ENCODE measurements at regions not wholly inside any gene's neighbourhood (a gene's known extent, or its start where the extent isn't known, plus 50 kb on each side); places are given as distances from the start of the nearest gene placed in this dataset.

DNA sequence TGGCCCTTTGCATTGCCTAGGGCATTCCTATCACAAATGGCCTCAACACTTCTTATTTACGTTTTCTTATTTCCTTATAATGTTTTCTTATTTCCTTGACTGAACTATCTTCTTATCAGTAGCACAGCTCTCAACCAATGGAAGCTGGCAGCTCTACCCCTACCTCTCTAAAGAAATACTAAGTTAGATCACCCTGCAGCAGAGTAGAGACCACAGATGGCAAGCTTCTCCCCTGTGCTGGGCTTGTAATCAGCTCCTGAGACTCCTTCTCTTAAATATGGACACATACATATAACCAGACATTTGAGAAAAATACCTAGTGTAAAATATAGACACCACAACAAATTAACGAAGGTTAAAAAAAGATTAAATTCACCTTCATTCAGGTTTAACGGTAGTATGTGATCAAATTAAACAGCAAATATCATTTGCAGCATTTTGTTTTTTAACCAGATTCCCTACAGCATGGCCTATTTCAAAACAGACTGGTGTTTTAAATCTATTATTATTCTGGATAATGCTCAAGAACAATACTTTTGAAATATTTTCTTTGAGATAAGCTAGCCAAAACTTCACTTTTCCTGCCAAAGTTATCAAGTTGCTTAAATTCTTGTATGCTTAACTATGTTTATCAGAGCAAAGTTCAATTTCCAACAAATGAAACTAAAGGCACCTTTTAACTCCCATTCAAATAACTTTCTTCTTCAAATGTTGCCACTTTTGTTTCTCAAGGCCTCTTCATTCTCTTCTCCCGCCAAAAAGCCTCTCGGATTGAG, 54.3 kb downstream of the SLC41A2 start:
- Mint-ChIP-seq H3K4me3 (no peak overlapping the region), H3K4me1 (no peaks in the 10 kb centered on the region), H3K27ac (no peak overlapping the region), H3K27me3 (ENCODE audit: low read depth) (no peaks in the 10 kb centered on the region; the same call in 1 of the 2 replicates), H3K36me3 (ENCODE audit: insufficient read depth in 1 of 3, low read depth in 3 of 3) (peaks cover 0 to 4% (median 0%) of the 10 kb centered on the region in 3 experiments; a peak in 1 of 7 replicates), H3K9me3 (no peaks in the 10 kb centered on the region)
- Histone ChIP-seq H3K14ac (ENCODE audit: insufficient read depth, low read length) (no peak overlapping the region), H3K4ac (ENCODE audit: low read depth, low read length) (no peak overlapping the region), H4K8ac (replicated peaks; ENCODE audit: insufficient read length, low read depth, low read length) (no peak overlapping the region), H2BK5ac (ENCODE audit: insufficient read length, low read length) (no peak overlapping the region), H3K56ac (ENCODE audit: insufficient read length, low read depth, low read length) (no peak overlapping the region), H3K79me1 (ENCODE audit: insufficient read depth, low read depth, low read length, poor library complexity, severe bottlenecking) (no peaks in the 10 kb centered on the region), H3T11ph (ENCODE audit: low read length) (no peak overlapping the region), H2BK15ac (ENCODE audit: low read depth, low read length) (no peak overlapping the region), H3K9me3 (ENCODE audit: control insufficient read depth, low read depth, low read length) (no peaks in the 10 kb centered on the region), H3K79me2 (ENCODE audit: insufficient read depth, low read length) (no peaks in the 10 kb centered on the region), H3K27ac (ENCODE audit: insufficient read length, low read depth, low read length) (no peak overlapping the region), H3K4me1 (ENCODE audit: insufficient read depth, low read length) (no peaks in the 10 kb centered on the region), H3K23me2 (ENCODE audit: insufficient read length, low read depth, low read length, poor library complexity, severe bottlenecking) (no peaks in the 10 kb centered on the region), H4K5ac (ENCODE audit: insufficient read length, low read depth, low read length) (no peak overlapping the region), H2AFZ (ENCODE audit: low read length) (no peak overlapping the region), H2AK5ac (ENCODE audit: insufficient read length, low read length) (no peak overlapping the region), H3K27me3 (ENCODE audit: insufficient read depth, low read length) (no peaks in the 10 kb centered on the region), H3K18ac (ENCODE audit: insufficient read length, low read depth, low read length) (no peak overlapping the region), H3K9ac (ENCODE audit: extremely low read depth, insufficient read length, low read length) (no peak overlapping the region), H2BK20ac (ENCODE audit: low read depth, low read length, poor library complexity, severe bottlenecking) (no peak overlapping the region), H3K23ac (ENCODE audit: insufficient read length, low read depth, low read length) (no peak overlapping the region), H4K91ac (ENCODE audit: insufficient read length, low read depth, low read length) (no peak overlapping the region), H2BK120ac (ENCODE audit: low read depth, low read length, poor library complexity, severe bottlenecking) (no peak overlapping the region), H3K4me2 (ENCODE audit: insufficient read depth, insufficient read length, low read length) (no peak overlapping the region), H4K20me1 (ENCODE audit: control insufficient read depth, insufficient read depth, insufficient read length) (no peaks in the 10 kb centered on the region), H2BK12ac (ENCODE audit: insufficient read length, low read depth, low read length) (no peak overlapping the region)
- no peak for DNase-seq
- no CpG with 5 or more reads among the region's 5 CpGs for WGBS (ENCODE audit: extremely low coverage, insufficient read length, low lambda C conversion rate)
- TF ChIP-seq, protein P1, sequence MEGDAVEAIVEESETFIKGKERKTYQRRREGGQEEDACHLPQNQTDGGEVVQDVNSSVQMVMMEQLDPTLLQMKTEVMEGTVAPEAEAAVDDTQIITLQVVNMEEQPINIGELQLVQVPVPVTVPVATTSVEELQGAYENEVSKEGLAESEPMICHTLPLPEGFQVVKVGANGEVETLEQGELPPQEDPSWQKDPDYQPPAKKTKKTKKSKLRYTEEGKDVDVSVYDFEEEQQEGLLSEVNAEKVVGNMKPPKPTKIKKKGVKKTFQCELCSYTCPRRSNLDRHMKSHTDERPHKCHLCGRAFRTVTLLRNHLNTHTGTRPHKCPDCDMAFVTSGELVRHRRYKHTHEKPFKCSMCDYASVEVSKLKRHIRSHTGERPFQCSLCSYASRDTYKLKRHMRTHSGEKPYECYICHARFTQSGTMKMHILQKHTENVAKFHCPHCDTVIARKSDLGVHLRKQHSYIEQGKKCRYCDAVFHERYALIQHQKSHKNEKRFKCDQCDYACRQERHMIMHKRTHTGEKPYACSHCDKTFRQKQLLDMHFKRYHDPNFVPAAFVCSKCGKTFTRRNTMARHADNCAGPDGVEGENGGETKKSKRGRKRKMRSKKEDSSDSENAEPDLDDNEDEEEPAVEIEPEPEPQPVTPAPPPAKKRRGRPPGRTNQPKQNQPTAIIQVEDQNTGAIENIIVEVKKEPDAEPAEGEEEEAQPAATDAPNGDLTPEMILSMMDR (conservative IDR thresholded peaks at IDR 0.05) = no peak
